Body of pancreas (tissue), 4 donors: ENCODE measurements at regions not wholly inside any gene's neighbourhood (a gene's known extent, or its start where the extent isn't known, plus 50 kb on each side); places are given as distances from the start of the nearest gene placed in this dataset.
"Not testable (repeated sequence)": the region's sequence is repeated elsewhere in the genome, so short reads cannot be mapped to it uniquely, and the experiment has no call there.

Experiments
- CTCF ChIP-seq, 7 experiments: fragments of 450-650 bp in 4 of 7; fragments of 200-600 bp in 3 of 7; sonication (generic) in 3 of 7; IDR thresholded peaks; one replicate each; pipeline ENCODE4 v1.5.1; 2016 to 2019; ENCODE audit warnings: antibody characterized with exemption in 7 of 7
- POLR2A ChIP-seq, 3 donors: fragments of 450-650 bp; IDR thresholded peaks; one replicate each; pipeline ENCODE4 v1.6.1; 2016; ENCODE audit warnings: antibody characterized with exemption in 3 of 3, mild to moderate bottlenecking in 2 of 3

GRCh38 chr14:84944901-84945300, 585.0 kb upstream of the FLRT2 start:
- TF ChIP-seq CTCF, POLR2A (IDR thresholded peaks at IDR 0.05): not testable (repeated sequence)
